Lower leg skin (tissue), 4 donors: ENCODE measurements at regions not wholly inside any gene's neighbourhood (a gene's known extent, or its start where the extent isn't known, plus 50 kb on each side); places are given as distances from the start of the nearest gene placed in this dataset.

Source experiments
- DNase-seq, 2 donors: peaks; one replicate each; pipeline ENCODE4 v3.0.0-alpha.2; 2019; ENCODE audit warnings: low spot score in 2 of 2
- H3K4me3 ChIP-seq: fragments of 200-600 bp; sonication (generic); 2 replicates; pipeline ENCODE4 v1.5.1; 2017; ENCODE audit warnings: mild to moderate bottlenecking, low read depth; ENCODE audit not compliant: poor library complexity, severe bottlenecking
- POLR2A ChIP-seq, 2 donors: fragments of 450-650 bp; IDR thresholded peaks; one replicate each; pipeline ENCODE4 v1.6.1; 2016 to 2017; ENCODE audit warnings: antibody characterized with exemption in 2 of 2, mild to moderate bottlenecking in 1 of 2, moderate library complexity in 1 of 2
- WGBS, 2 donors: methylation state at CpG; one replicate each; pipeline ENCODE4 v1.1.5; 2018; 5-methylcytosine and 5-hydroxymethylcytosine counted together
- intact Hi-C: fragments of 100-400 bp; cut with DNase I; formaldehyde crosslinking; loops from one replicate; pipeline ENCODE4 v1.15.0; 2023; ENCODE audit warnings: low total_unique reads
- TF ChIP-seq, protein P1 (sequence below), 3 donors: fragments of 450-650 bp; IDR thresholded peaks; one replicate each; pipeline ENCODE4 v1.5.1; 2016; ENCODE audit warnings: antibody characterized with exemption in 3 of 3, mild to moderate bottlenecking in 3 of 3, moderate library complexity in 2 of 3

DNA sequence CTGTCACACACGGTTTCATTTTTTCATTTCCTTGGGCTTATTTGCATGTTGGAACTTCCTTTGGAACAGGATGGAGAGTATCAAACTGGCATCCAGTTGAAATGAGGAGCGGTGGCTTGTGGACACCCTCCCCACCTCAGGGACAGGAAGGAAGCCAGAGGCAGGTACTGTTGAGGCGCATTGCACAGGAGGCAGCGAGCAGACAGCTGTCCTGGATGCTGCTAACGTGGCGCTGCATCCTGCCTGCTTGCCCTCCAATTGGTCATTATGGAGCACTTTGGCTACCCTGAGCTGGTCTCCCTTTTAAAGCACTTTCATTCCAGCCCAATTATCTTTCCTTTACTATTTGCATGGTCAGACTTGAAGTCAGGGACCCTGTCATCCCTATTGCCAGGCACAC is 80.7 kb upstream of the ITGA4 start:
- WGBS, 2 donors, result 82 to 84% methylated on average over 6 of the region's 6 CpGs
- intact Hi-C loops, result no loop called here
- DNase-seq, result no peak

DNA sequence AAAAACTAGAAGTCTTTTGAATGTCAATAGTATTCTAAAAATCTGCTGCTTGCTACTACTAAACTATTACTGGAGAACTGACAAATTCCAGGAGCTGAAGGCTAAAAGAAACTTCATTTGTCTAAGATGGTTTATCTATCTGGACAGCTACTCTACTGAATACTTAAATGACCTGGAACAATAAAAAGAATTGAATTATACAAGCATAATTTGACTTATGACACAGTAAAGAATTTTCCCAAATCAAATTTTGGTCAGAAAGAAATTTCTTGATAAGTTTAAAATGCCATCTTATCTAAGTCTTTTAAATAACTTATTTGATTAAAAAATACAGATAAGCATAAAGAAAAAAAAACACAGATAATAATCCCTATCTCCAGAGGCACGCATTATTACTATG is 80.2 kb upstream of the ITGA4 start:
- no peak for TF ChIP-seq POLR2A (IDR thresholded peaks at IDR 0.05)
- TF ChIP-seq, protein P1, sequence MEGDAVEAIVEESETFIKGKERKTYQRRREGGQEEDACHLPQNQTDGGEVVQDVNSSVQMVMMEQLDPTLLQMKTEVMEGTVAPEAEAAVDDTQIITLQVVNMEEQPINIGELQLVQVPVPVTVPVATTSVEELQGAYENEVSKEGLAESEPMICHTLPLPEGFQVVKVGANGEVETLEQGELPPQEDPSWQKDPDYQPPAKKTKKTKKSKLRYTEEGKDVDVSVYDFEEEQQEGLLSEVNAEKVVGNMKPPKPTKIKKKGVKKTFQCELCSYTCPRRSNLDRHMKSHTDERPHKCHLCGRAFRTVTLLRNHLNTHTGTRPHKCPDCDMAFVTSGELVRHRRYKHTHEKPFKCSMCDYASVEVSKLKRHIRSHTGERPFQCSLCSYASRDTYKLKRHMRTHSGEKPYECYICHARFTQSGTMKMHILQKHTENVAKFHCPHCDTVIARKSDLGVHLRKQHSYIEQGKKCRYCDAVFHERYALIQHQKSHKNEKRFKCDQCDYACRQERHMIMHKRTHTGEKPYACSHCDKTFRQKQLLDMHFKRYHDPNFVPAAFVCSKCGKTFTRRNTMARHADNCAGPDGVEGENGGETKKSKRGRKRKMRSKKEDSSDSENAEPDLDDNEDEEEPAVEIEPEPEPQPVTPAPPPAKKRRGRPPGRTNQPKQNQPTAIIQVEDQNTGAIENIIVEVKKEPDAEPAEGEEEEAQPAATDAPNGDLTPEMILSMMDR (IDR thresholded peaks at IDR 0.05), result no peak
- no peak overlapping the region for H3K4me3 ChIP-seq
- WGBS, 2 donors, result 81 to 91% methylated on average over 1 of the region's 1 CpG
- DNase-seq, result no peak
- intact Hi-C loops, result no loop called here

More for the DNA sequence above, 80.7 kb upstream of the ITGA4 start:
- no peak overlapping the region for H3K4me3 ChIP-seq
- TF ChIP-seq, protein P1 (IDR thresholded peaks at IDR 0.05), result no peak
- TF ChIP-seq POLR2A (IDR thresholded peaks at IDR 0.05), result no peak

DNA sequence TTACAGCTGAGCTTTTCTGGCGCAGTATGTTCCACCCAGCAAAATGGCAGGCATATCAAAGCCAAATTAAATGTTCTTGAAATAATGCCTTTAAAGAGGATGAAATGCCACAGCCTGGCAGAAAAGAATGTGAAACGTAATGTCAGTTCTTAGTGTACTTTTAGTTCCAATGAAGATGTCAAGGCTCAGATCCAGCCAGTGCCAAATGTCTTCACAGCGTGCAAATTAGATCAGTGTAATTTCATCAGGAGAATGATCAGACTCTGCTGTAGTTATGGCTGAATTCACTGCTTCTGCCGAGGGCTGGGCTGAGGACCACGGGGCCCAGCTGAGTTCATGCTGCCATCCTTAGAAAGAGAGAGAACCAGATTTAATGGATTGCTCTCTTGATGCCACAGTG is 78.7 kb upstream of the ITGA4 start:
- TF ChIP-seq POLR2A (IDR thresholded peaks at IDR 0.05), result no peak
- TF ChIP-seq, protein P1 (IDR thresholded peaks at IDR 0.05), result no peak
- no peak for DNase-seq
- intact Hi-C loops, result no loop called here
- WGBS, 2 donors, result 65 to 86% methylated on average over 5 of the region's 5 CpGs
- no peak overlapping the region for H3K4me3 ChIP-seq

DNA sequence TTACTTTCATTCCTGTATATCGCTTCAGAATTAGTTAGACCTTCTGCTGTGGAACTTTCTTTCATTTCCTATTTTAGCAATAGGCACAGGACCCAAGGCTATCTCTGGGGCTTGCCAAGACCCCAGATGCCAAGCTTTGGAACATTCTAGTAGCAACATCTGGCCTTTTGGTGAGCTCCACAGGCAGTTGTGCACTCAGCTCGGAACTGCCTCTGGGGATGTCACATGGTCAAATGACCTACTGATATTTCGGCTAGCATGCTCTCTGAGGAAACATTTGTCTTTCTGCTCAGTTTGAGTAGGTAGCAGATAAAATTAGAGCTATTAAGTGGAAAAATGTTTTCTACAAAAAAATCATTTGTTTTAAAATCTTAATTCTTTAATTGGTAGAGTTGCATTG is 76.6 kb upstream of the ITGA4 start:
- WGBS, 2 donors, result 52 to 58% methylated on average over 3 of the region's 3 CpGs
- no peak for DNase-seq

DNA sequence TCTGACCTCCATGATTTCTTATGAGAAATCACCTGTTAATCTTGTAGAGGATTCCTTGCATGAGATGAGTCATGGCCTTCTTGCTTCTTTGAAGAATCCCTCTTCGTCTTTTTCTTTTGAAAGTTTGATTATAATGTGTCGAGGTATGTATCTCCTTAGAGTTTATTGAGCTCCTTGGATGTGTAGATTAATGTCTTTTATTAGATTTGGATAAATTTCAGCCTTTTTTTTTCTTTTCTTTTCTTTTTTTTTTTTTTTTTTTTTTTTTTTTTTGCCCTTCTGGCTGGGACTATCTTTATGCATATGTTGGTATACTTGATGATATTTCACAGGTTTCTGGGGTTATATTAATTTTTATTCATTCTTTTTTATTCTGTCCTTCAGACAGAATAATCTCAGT is 72.3 kb upstream of the ITGA4 start:
- WGBS, 2 donors, result 82 to 94% methylated on average over 2 of the region's 2 CpGs
- TF ChIP-seq, protein P1 (IDR thresholded peaks at IDR 0.05), result no peak
- intact Hi-C loops, result no loop called here
- no peak for DNase-seq
- H3K4me3 ChIP-seq, result no peak overlapping the region

More for the DNA sequence above, 76.6 kb upstream of the ITGA4 start:
- TF ChIP-seq, protein P1 (IDR thresholded peaks at IDR 0.05), result no peak
- no peak for TF ChIP-seq POLR2A (IDR thresholded peaks at IDR 0.05)
- intact Hi-C loops, result no loop called here
- H3K4me3 ChIP-seq, result no peak overlapping the region

DNA sequence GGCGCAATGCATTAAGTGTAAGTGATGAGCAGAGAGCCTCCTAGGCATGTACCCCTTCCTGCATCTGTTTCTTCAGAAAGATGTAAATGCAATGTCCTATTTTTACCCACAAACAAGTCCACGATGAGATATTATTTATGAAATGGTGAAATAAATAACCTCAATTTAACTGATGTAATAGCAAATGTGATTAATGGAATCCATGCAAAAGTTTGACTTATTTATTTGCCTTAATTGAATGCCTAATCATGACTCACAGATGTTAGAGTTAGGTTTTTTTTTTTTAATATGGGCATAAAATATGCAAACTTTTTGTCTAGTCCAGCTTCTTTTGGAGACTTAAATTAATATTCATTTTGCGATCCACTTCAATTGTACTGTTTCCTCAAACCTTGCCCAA is 67.7 kb upstream of the ITGA4 start:
- no peak for TF ChIP-seq POLR2A (IDR thresholded peaks at IDR 0.05)
- TF ChIP-seq, protein P1 (IDR thresholded peaks at IDR 0.05), result no peak
- no peak overlapping the region for H3K4me3 ChIP-seq
- WGBS, 2 donors, result 75 to 79% methylated on average over 3 of the region's 3 CpGs
- intact Hi-C loops, result no loop called here
- no peak for DNase-seq
